Stomach (tissue), 4 donors: ENCODE measurements at regions not wholly inside any gene's neighbourhood (a gene's known extent, or its start where the extent isn't known, plus 50 kb on each side); places are given as distances from the start of the nearest gene placed in this dataset.

Source experiments
- EP300 ChIP-seq: sonication (generic); formaldehyde crosslinking; IDR thresholded peaks from one replicate; pipeline ENCODE4 v1.6.1; 2017; ENCODE audit warnings: antibody characterized with exemption
- POLR2A ChIP-seq, 4 donors: fragments of 450-650 bp; IDR thresholded peaks; one replicate each; pipeline ENCODE4 v1.6.1; 2016; ENCODE audit warnings: antibody characterized with exemption in 4 of 4, control low read depth in 2 of 4, mild to moderate bottlenecking in 1 of 4, moderate library complexity in 1 of 4
- POLR2AphosphoS5 ChIP-seq, 3 donors: sonication (generic); formaldehyde crosslinking; IDR thresholded peaks; one replicate each; pipeline ENCODE4 v1.6.1; 2016; ENCODE audit warnings: antibody characterized with exemption in 3 of 3
- TF ChIP-seq, protein P1 (sequence below), 7 experiments: fragments of 450-650 bp in 4 of 7; fragments of 200-600 bp in 3 of 7; sonication (generic) in 3 of 7; IDR thresholded peaks; one replicate each; pipeline ENCODE4 v1.5.1; 2016 to 2019; ENCODE audit warnings: antibody characterized with exemption in 7 of 7, control low read depth in 2 of 7, mild to moderate bottlenecking in 1 of 7

DNA sequence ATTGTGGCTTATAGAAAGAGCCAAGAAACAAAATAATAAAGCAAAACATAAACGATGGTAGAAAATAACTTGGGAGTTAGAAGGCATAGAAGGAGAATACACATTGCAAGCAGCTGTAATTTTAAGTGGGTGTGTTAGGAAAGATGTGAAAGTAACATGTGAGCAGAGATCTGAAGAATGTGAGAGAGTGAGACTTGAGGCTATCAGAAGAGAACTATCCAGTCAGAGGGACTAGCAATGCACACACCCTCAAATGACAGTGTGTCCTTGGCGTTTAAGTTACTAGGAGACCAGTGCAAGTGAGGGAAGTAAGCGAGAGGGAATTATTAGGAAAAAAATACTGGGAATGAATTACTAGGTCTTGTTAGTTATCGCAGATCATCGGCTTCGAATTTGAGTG is 304.9 kb downstream of the DSEL start:
- TF ChIP-seq, protein P1, sequence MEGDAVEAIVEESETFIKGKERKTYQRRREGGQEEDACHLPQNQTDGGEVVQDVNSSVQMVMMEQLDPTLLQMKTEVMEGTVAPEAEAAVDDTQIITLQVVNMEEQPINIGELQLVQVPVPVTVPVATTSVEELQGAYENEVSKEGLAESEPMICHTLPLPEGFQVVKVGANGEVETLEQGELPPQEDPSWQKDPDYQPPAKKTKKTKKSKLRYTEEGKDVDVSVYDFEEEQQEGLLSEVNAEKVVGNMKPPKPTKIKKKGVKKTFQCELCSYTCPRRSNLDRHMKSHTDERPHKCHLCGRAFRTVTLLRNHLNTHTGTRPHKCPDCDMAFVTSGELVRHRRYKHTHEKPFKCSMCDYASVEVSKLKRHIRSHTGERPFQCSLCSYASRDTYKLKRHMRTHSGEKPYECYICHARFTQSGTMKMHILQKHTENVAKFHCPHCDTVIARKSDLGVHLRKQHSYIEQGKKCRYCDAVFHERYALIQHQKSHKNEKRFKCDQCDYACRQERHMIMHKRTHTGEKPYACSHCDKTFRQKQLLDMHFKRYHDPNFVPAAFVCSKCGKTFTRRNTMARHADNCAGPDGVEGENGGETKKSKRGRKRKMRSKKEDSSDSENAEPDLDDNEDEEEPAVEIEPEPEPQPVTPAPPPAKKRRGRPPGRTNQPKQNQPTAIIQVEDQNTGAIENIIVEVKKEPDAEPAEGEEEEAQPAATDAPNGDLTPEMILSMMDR (IDR thresholded peaks at IDR 0.05): no peak
- no peak for TF ChIP-seq POLR2A (IDR thresholded peaks at IDR 0.05)
- no peak for TF ChIP-seq POLR2AphosphoS5 (IDR thresholded peaks at IDR 0.05)
- TF ChIP-seq EP300: no peak
